ENCODE measurements at regions not wholly inside any gene's neighbourhood (a gene's known extent, or its start where the extent isn't known, plus 50 kb on each side); places are given as distances from the start of the nearest gene placed in this dataset.
"Not testable (repeated sequence)": the region's sequence is repeated elsewhere in the genome, so short reads cannot be mapped to it uniquely, and the experiment has no call there.

GRCh38 chrX:41024335-41024734 lies 60.9 kb upstream of the USP9X start:
- FAIRE-seq; H3K9ac ChIP-seq (replicated peaks in 1 of 4; ENCODE audit: extremely low read depth in 1 of 4, low read depth in 3 of 4, low read length in 3 of 4); H3K79me1 ChIP-seq (ENCODE audit: low read depth, low read length); H3K4me2 ChIP-seq (ENCODE audit: insufficient read depth in 1 of 2, low read depth in 2 of 2, low read length in 2 of 2); H3K27ac ChIP-seq (ENCODE audit: low read depth, low read length); H2BK15ac ChIP-seq (ENCODE audit: low read length); H2BK120ac ChIP-seq (replicated peaks; ENCODE audit: low read depth, low read length); H3K27me3 ChIP-seq (replicated peaks in 1 of 4; ENCODE audit: control insufficient read depth in 3 of 4, extremely low read depth in 1 of 4, insufficient read depth in 3 of 4, low read length in 3 of 4); H3K36me3 ChIP-seq (ENCODE audit: control insufficient read depth in 2 of 4, insufficient read depth in 4 of 4, low read length in 3 of 4); DNase-seq (ENCODE audit: low read depth in 1 of 2, low spot score in 2 of 2); H4K8ac ChIP-seq (ENCODE audit: extremely low read depth, insufficient read depth, low read length); H4K5ac ChIP-seq (ENCODE audit: insufficient read length, low read depth, low read length); H2BK12ac ChIP-seq (ENCODE audit: low read depth, low read length); POLR2A ChIA-PET (ENCODE audit: partially characterized antibody); H3K23ac ChIP-seq (ENCODE audit: insufficient read length); H3K9me3 ChIP-seq (ENCODE audit: insufficient read depth in 2 of 2, low read depth in 1 of 2, low read length in 1 of 2); H4K20me1 ChIP-seq (replicated peaks in 1 of 2; ENCODE audit: control insufficient read depth in 1 of 2, insufficient read depth in 2 of 2, low read length in 2 of 2); H2AFZ ChIP-seq (ENCODE audit: low read length); H3K23me2 ChIP-seq (ENCODE audit: low read depth, low read length); H3K4me3 ChIP-seq (ENCODE audit: extremely low read depth in 1 of 4, insufficient read depth in 2 of 4, low read depth in 3 of 4, low read length in 4 of 4); H3K4ac ChIP-seq (replicated peaks; ENCODE audit: insufficient read length, low read depth, low read length); H3K56ac ChIP-seq (replicated peaks; ENCODE audit: insufficient read length, low read depth, low read length); H3K79me2 ChIP-seq (ENCODE audit: control insufficient read depth in 1 of 2, insufficient read depth in 2 of 2, low read length in 2 of 2); H3K18ac ChIP-seq (ENCODE audit: extremely low read depth, low read length); H2BK5ac ChIP-seq (ENCODE audit: low read depth, low read length); H3K14ac ChIP-seq (ENCODE audit: insufficient read length); H4K91ac ChIP-seq (replicated peaks; ENCODE audit: insufficient read length, low read length): not testable (repeated sequence)
- H2AK5ac ChIP-seq (ENCODE audit: low read depth, low read length): 0 out of 2 replicates have a peak overlapping the region, but pooled peaks have one; percentile 82
- CTCF ChIA-PET (ENCODE audit: partially characterized antibody): interaction anchor here (0.6 to 0.7 kb wide), 3 partner anchors 12 to 66 kb away, joined by 3 to 4 read pairs (median 3); no protein-coding TSS in a partner anchor
- H3K4me1 ChIP-seq (replicated peaks in 1 of 4; ENCODE audit: control insufficient read depth in 3 of 4, insufficient read depth in 4 of 4, low read length in 3 of 4): peaks cover 0 to 10% (median 3%) of the 10 kb centered on the region in 4 experiments; a peak in 4 of 7 replicates
- WGBS, 2 experiments (ENCODE audit: extremely low coverage in 1 of 2, insufficient coverage in 1 of 2, insufficient read length in 1 of 2, insufficient replicate concordance in 2 of 2, low coverage in 1 of 2, low lambda C conversion rate in 2 of 2, missing lambda C conversion rate in 1 of 2): 0% methylated on average over 1 of the region's 3 CpGs; no CpG with 5 or more reads in 1 of the 2 experiments
- H2BK20ac ChIP-seq (ENCODE audit: low read length): peak overlapping the region; percentile 21; the same call in 1 of the 2 replicates
- peak in 2 of 3 experiments; percentile 17 to 30; a peak in 2 of 4 replicates for TF ChIP-seq CTCF (IDR thresholded peaks at IDR 0.05; ENCODE audit: control extremely low read depth in 1 of 3, insufficient read depth in 1 of 3, low read depth in 1 of 3, low read length in 3 of 3)
- 0 out of 2 replicates have a peak, but pooled peaks have one; percentile 24 for TF ChIP-seq KDM1A (IDR thresholded peaks at IDR 0.05; ENCODE audit: borderline replicate concordance, low read length)
- TF ChIP-seq RAD21 (IDR thresholded peaks at IDR 0.05 in 1 of 2, conservative IDR thresholded peaks at IDR 0.05 in 1 of 2; ENCODE audit: low read depth in 2 of 2, low read length in 2 of 2): peak; percentile 12 to 41; a peak in 2 of 4 replicates
- peak; percentile 75 for TF ChIP-seq TEAD4 (IDR thresholded peaks at IDR 0.05; ENCODE audit: low read depth, low read length)

Data from H1 (cell line).